Kasumi-1 (cell line): ENCODE measurements at regions not wholly inside any gene's neighbourhood (a gene's known extent, or its start where the extent isn't known, plus 50 kb on each side); places are given as distances from the start of the nearest gene placed in this dataset.
A peak's percentile ranks its signal among the peaks of the same experiment; 100 is the strongest.

Source experiments
- DNase-seq, 2 experiments: peaks; one replicate each; lab custom pipeline; 2025; lab: John Stamatoyannopoulos, UW

- no peak for DNase-seq
Observed at GRCh38 chr13:76516586-76516985, 369.6 kb downstream of the KCTD12 start.

GRCh38 chr13:76516013-76516412, 370.2 kb downstream of the KCTD12 start:
- no peak for DNase-seq

DNA sequence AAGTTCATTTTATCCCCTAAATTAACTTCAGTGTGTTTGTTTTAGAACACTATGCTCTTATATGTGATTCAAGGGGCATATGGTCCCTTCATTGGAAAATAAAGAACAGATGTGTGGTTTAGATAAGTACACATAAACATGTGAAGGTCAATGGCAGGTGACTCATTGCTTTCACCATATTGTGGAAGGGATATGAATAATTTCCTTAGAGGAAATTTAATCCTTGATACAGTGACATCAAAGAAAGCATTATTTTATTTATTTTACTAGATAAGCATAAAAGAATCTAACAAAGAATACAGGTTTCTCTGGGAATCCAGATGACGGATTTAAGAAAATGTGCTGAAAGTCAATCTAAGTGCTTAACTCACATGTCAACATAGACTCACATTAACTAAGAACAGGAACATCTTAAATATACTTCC, 373.5 kb downstream of the KCTD12 start:
- DNase-seq, result no peak

DNA sequence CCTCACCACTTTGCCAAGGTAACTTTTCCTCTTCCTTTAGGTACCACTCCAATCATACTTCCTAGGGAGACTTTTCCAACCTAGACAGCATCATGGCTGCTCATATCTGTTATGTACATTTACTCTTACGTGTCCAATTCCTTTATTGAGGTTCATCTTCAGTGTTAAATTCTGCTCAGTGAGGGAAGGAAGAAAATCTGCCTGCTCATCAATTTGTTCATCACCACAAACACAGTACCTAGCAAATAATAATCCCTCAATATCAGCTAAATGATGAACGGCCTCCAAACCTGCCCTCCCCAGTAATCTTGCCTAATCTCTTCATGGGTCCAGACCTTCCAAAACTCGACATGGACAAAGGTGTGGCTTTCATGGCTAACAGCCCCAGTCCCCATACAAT, 380.8 kb downstream of the KCTD12 start:
- DNase-seq, result no peak

DNA sequence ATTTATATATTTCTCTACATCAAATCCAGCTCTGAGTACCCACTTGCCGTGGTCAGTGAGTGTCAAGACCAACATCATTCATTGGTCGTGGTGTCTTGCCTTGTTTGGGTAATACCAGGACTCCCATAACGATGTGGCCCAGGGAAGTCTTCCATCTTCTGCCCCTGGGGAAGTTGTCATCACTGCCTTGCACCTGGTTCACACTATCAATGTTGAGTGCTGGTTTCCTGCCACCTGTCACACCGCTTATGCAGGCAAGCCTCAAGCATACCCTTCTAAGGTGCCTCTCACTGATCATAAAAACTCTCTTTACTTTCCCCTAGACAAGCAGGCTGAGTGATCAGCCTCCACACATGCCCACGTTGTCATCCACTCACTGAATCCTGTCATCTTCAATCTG, 382.4 kb downstream of the KCTD12 start:
- no peak for DNase-seq

GRCh38 chr13:76503291-76503690, 382.9 kb downstream of the KCTD12 start:
- DNase-seq, result no peak

- no peak for DNase-seq
Observed at GRCh38 chr13:76500894-76501293, 385.3 kb downstream of the KCTD12 start.

- DNase-seq, result no peak
Observed at GRCh38 chr13:76499891-76500290, 386.3 kb downstream of the KCTD12 start.

DNA sequence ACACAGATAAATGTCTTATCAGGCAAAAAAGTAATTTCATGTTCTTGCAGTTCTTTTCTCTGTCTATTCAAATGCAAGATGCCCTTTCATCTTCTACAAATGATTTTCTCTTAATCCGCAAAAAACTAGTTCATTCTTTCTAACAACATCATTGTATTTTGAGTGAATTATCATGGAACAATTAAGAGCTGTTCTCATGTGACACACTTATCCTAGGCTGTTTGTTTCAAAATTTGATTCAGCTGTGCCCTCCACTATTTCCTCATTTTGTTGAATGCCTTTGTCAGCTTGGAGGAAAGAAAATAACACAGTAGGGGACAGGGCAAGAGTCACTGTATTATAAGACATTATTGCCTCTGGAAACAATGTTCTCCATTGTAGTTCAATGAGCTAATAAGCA, 396.9 kb downstream of the KCTD12 start:
- DNase-seq, result no peak

DNA sequence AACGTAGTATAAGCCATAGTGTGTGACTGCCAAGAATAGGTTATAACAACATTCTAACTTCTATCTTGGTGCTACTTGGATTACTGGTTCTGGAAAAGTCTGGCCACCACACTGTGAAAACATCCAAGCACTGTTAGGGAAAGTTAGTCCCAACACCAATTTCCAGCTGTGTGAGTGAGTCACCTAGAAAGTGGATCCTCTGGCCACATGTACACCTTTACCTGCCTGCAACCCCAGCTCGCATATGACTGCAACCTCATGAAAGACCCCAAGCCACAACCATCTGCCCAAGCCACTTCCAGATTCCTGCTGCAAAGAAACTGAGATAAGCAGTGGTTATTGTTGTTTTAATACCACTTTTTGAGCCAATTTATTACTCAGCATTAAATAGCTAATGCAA, 404.5 kb downstream of the KCTD12 start:
- no peak for DNase-seq

DNA sequence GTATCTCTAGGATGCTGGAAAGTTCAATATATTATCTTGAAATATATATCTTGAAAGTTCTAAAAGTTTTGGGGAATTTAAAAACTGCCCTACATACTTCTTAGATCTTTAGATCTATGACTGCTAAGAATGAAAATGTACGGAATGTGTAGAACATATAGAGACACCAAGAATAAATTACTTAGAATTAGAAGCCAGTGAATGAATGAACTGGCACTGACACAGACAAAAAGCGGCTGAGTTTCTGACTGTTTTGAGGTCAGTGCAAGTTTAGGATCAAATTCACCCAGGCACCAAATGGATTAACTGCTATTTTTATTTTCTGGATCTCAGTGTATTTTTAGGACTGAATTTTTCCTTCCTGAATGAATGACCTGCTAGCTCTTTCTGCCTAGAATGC, 411.2 kb downstream of the KCTD12 start:
- no peak for DNase-seq

- DNase-seq, result no peak
Observed at GRCh38 chr13:76474356-76474755, 411.8 kb downstream of the KCTD12 start.

GRCh38 chr13:76473552-76474134, 412.6 kb downstream of the KCTD12 start:
- peak; percentile 82 to 86 for DNase-seq

GRCh38 chr13:76472916-76473315, 413.3 kb downstream of the KCTD12 start:
- DNase-seq, result no peak

GRCh38 chr13:76471486-76471885, 414.7 kb downstream of the KCTD12 start:
- DNase-seq, result no peak

DNA sequence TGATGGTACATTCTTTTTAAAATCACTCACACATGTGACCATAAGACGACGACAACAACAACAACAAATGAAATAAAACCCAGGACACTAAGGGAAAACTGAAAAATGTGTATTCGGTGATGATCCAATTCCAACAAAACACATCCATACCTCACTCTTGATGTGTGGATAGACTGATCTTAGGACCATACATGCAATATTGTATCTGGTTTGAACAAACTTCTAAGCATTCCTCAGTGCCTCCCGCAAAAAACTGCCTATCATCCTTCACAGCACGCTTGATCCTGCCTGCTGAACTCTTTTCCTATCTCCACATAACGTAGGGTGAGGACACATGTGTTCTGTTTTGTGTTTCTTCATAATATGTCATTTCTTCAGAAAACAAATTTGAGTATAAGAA, 415.2 kb downstream of the KCTD12 start:
- DNase-seq, result no peak

DNA sequence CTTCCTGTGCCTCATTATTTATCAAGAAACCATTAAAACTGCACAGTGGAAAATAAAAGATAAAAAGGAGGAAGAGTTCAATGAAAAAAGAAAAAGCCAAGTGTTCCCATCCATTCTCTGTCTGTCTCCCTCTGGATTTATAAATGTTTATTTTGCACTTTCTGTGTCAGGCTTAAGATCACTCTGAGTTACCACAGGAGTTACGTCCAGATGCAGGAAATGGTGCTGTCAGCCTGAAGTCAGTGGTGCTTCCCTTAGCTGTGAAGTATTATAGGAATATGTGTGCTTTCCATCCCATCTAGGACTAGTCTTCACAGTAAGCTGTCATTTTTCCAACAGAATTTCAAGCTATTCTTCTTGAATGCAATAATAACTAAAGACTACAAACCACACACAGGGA, 420.2 kb downstream of the KCTD12 start:
- DNase-seq, result peak in 1 of 2 experiments; percentile 11

- DNase-seq, result no peak
Observed at GRCh38 chr13:76463314-76463713, 422.9 kb downstream of the KCTD12 start.

DNA sequence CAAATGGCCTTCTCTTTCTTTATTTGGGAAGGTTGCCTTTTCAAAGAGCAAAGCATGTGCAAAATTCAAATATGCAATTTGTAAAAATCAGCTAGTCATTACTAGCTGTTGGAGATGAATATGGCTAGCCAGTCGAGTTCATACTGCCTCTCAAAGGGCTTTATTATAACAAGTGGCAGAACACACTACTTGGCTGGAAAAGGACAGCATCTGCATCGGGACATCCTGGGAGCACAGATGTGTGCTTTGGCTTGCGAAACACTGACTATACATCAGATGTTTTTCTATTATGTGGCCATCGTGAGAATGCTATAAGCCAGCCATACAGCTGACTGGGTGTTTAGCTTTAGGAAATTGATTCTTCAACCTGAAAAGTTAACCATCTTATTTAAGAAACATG, 424.2 kb downstream of the KCTD12 start:
- DNase-seq, result no peak

DNA sequence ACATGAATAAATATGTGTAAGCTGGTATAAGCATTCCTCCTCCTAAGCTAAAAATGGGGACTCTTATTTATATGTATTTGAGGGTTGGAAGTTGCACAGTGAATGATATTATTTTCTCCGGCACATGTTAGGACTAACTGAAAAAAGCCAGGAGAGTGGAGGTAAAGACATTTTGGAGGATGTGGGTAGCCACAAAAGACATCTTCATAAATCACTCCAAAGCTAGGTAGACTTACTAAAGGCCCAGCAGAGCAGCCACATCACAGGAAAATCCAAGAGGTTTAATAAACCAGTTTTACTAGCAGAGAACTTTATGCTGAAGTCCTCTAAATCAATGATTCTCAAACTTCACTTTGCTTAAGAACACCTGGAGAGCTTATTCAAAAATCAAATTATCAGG, 424.7 kb downstream of the KCTD12 start:
- no peak for DNase-seq

DNA sequence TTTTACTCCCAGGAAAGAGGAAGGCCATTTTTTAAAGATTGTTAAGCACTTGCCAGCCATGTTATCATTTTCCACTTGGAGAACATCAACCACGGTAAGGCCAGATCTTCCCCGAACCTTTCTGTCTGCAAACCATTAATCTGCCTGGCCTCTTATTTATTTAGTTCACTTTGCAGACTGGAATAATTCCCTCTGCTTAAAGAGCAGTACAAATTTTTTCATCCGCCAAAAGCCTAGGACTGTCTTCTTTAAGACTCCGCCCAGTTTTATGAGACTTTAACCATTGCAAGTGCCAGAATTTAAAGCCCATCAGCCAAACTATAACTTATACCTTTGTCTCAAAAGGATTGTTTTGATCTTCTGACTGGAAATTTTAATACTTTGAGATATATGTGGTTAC, 426.3 kb downstream of the KCTD12 start:
- no peak for DNase-seq

DNA sequence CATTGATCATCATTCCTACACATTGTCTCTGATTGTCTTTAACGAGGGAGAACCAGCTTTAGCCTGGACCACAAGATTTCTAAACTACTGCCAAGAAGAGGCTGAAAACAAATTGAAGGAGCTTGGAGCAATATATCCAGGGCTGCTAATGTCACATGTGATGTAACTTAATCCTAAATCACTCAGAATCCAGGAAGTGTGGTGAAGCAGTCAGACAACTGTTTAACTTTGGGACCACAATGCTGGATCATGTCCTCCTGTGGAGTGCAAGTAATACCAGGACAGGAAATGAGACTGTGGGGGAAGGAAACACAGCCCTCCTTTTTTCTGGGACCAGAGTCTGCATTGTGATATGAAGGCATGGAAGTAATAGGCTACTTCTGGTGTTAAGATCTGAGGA, 430.2 kb downstream of the KCTD12 start:
- DNase-seq, result peak; percentile 84 to 86

- DNase-seq, result no peak
Observed at GRCh38 chr13:76454991-76455390, 431.2 kb downstream of the KCTD12 start.

- DNase-seq, result no peak
Observed at GRCh38 chr13:76449716-76450115, 436.5 kb downstream of the KCTD12 start.

GRCh38 chr13:76446191-76446590, 440.0 kb downstream of the KCTD12 start:
- DNase-seq, result no peak
